Activated CD4-positive, CD25-positive, alpha-beta regulatory T cell treated with anti-CD3 and anti-CD28 coated beads, Interleukin-2, amount 50 U/mL, for 72 hours (primary cell): ENCODE measurements at regions not wholly inside any gene's neighbourhood (a gene's known extent, or its start where the extent isn't known, plus 50 kb on each side); places are given as distances from the start of the nearest gene placed in this dataset.

Source experiments
- DNase-seq: peaks from one replicate; pipeline ENCODE4 v3.0.0; 2021

- DNase-seq, result no peak
These were observed 336.6 kb downstream of the SMAD2 start for GRCh38 chr18:47593744-47594472.

GRCh38 chr18:47591429-47591828 lies 339.0 kb downstream of the SMAD2 start:
- no peak for DNase-seq

- no peak for DNase-seq
These were observed 336.1 kb upstream of the SKOR2 start for GRCh38 chr18:47587587-47587986.

GRCh38 chr18:47586418-47587070 lies 335.1 kb upstream of the SKOR2 start:
- DNase-seq, result no peak

- DNase-seq, result no peak
These were observed 334.5 kb upstream of the SKOR2 start for GRCh38 chr18:47585914-47586313.

- no peak for DNase-seq
These were observed 333.7 kb upstream of the SKOR2 start for GRCh38 chr18:47585136-47585535.

- no peak for DNase-seq
These were observed 330.6 kb upstream of the SKOR2 start for GRCh38 chr18:47582093-47582492.

GRCh38 chr18:47577520-47577919 lies 326.1 kb upstream of the SKOR2 start:
- DNase-seq, result no peak

GRCh38 chr18:47574966-47575365 lies 323.5 kb upstream of the SKOR2 start:
- DNase-seq, result no peak

- no peak for DNase-seq
These were observed 320.5 kb upstream of the SKOR2 start for GRCh38 chr18:47571957-47572356.

GRCh38 chr18:47566809-47567208 lies 315.3 kb upstream of the SKOR2 start:
- no peak for DNase-seq

GRCh38 chr18:47560723-47561715 lies 309.6 kb upstream of the SKOR2 start:
- DNase-seq, result no peak

- DNase-seq, result no peak
These were observed 306.8 kb upstream of the SKOR2 start for GRCh38 chr18:47558110-47558750.

GRCh38 chr18:47557160-47557559 lies 305.7 kb upstream of the SKOR2 start:
- DNase-seq, result no peak

- DNase-seq, result no peak
These were observed 301.3 kb upstream of the SKOR2 start for GRCh38 chr18:47552783-47553182.

- DNase-seq, result no peak
These were observed 299.2 kb upstream of the SKOR2 start for GRCh38 chr18:47550611-47551010.

GRCh38 chr18:47549021-47549540 lies 297.6 kb upstream of the SKOR2 start:
- DNase-seq, result no peak

GRCh38 chr18:47547539-47548202 lies 296.2 kb upstream of the SKOR2 start:
- DNase-seq, result no peak

- DNase-seq, result no peak
These were observed 294.2 kb upstream of the SKOR2 start for GRCh38 chr18:47545613-47546012.

GRCh38 chr18:47543080-47543479 lies 291.6 kb upstream of the SKOR2 start:
- no peak for DNase-seq

- DNase-seq, result no peak
These were observed 291.1 kb upstream of the SKOR2 start for GRCh38 chr18:47542551-47542950.

- no peak for DNase-seq
These were observed 280.3 kb upstream of the SKOR2 start for GRCh38 chr18:47531717-47532116.
